ENCODE measurements at regions not wholly inside any gene's neighbourhood (a gene's known extent, or its start where the extent isn't known, plus 50 kb on each side); places are given as distances from the start of the nearest gene placed in this dataset.
"Not testable (repeated sequence)": the region's sequence is repeated elsewhere in the genome, so short reads cannot be mapped to it uniquely, and the experiment has no call there.

DNA sequence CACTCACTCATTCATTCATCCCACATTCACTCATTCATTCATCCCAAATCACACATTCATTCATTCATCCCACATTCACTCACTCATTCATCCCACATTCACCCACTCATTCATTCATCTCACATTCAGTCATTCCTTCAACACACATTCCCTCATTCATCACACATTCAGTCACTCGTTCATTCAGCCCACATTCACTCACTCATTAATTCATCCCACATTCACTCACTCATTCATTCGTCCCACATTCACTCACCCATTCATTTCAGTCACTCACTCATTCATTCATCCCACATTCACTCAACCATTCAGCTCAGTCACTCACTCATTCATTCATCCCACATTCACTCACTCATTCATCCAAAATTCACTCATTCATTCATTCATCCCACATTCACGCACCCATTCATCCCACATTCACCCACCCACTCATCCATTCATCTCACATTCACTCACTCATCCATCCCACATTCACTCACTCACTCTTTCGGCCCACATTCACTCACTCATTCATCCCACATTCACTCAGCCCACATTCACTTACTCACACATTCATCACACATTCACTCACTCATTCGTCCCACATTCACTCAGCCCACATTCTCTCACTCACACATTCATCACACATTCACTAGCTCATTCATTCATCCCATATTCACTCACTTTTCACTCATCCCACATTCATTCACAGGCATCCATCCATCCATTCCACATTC, 5469.9 kb upstream of the TPTE start:
- H3K4me1 ChIP-seq (ENCODE audit: insufficient read depth, low read length); H3K9me3 ChIP-seq (ENCODE audit: insufficient read depth, low read depth, low read length); H3K27me3 ChIP-seq (ENCODE audit: insufficient read depth, low read length); H3K27ac ChIP-seq (ENCODE audit: low read length); H3K4me3 ChIP-seq (ENCODE audit: low read length); H3K36me3 ChIP-seq (ENCODE audit: insufficient read depth, low read depth, low read length); H3K9ac ChIP-seq (ENCODE audit: low read depth, low read length): not testable (repeated sequence)

DNA sequence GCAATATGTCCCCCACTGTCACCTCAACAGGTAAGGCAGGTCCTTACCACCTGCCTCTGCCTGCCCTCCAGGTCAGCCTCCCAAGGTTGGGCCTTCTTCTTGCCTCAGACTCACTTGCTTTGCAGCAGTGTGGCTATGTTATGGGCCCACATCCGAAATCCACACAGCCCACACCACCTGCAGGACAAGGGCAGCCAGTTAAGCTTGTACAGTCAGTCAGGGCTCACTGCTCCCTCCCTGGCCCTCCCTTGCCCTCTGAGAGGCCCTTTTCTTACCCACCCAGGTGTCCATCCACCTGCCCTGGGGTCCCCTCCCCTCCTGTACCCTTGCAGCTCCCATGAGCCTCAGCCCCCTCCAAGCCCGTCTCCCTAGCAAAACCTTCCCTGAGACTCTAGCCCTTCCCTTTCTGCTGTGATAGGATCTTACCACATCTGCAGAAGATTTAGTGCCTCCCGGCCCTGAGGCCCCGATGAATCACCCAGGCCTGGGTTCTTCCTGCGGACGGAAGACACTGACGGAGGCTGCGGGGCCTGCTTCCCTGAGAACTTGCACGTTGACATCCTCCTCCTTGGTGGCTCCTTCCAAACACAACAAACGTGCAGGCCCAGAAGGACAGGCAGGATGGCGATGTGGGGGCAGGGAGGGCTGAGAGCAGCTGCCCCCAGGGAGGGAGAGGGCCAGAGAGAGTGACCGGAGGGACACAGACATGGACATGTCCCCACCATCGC, 5466.2 kb upstream of the TPTE start:
- not testable (repeated sequence) for H3K4me1 ChIP-seq (ENCODE audit: insufficient read depth, low read length); H3K4me3 ChIP-seq (ENCODE audit: low read length); H3K9me3 ChIP-seq (ENCODE audit: insufficient read depth, low read depth, low read length); H3K9ac ChIP-seq (ENCODE audit: low read depth, low read length); H3K36me3 ChIP-seq (ENCODE audit: insufficient read depth, low read depth, low read length); H3K27me3 ChIP-seq (ENCODE audit: insufficient read depth, low read length); H3K27ac ChIP-seq (ENCODE audit: low read length)

DNA sequence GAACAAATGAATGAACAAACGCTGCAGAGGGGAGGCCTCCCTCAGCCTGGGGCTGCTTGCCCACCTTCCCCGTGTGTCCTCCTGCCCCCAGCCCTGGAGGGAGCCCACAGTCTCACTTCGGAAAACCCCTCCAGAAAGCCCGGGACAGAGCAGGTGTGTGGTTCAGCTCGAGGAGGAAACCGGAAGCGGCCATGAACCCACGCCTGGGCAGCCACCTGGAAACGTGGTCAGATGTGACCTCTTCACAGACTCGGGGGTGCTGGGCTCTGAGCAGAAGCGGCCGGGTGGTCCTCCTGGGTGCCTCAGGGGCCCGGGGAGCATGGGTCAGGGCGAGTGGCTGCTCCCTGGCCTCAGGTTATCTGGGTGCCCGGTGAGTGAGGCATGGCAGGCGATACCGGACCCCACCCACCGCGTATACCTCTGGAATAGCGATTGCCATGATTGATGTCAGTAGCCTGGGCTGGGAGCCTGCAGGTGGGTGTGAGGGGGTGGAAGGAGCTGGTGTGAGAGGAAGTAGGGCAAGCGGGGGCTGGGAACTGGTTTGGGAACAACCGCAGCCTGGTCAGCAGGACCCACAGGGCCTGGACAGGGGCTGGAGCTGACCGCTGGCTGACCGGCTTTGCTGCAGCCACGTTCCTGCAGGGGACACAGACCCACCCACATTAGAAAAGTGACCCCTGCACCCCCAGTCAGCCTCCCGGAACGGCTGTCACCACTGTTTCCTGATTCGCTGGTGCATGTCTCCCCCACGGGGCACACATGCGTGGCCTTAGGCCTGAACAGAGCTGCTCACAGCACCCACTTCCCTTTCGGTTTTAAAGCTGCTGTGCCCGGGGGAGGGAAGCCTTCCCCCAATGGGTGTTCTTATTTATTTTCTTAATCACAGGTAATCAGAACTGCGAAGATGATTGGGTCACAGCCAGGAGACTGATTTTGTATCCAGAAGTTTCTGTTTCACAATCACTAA, 5465.1 kb upstream of the TPTE start:
- not testable (repeated sequence) for H3K9me3 ChIP-seq (ENCODE audit: insufficient read depth, low read depth, low read length); H3K4me1 ChIP-seq (ENCODE audit: insufficient read depth, low read length); H3K9ac ChIP-seq (ENCODE audit: low read depth, low read length); H3K36me3 ChIP-seq (ENCODE audit: insufficient read depth, low read depth, low read length); H3K4me3 ChIP-seq (ENCODE audit: low read length); H3K27me3 ChIP-seq (ENCODE audit: insufficient read depth, low read length); H3K27ac ChIP-seq (ENCODE audit: low read length)

DNA sequence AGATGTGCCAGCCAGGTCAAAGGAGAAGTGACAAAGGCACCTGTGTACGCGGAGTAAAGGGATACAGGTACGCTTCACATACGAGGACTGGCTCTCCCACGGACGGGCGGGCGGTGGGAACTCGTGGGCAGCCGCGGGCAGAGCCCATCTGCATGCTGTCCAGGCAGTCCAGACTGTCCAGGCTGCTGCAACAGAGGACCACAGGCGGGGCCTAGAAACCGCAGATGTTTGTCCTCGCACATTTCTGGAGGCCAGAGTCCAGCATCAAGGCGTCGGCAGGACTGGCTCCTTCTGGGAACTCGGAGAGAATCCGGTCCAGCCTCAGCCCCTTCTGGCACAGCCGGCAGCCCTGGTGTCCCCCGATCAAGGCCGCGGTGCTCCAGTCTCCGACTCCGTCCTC, 5464.3 kb upstream of the TPTE start:
- H3K4me3 ChIP-seq (ENCODE audit: low read length); H3K4me1 ChIP-seq (ENCODE audit: insufficient read depth, low read length); H3K27ac ChIP-seq (ENCODE audit: low read length); H3K9ac ChIP-seq (ENCODE audit: low read depth, low read length); H3K9me3 ChIP-seq (ENCODE audit: insufficient read depth, low read depth, low read length); H3K36me3 ChIP-seq (ENCODE audit: insufficient read depth, low read depth, low read length); H3K27me3 ChIP-seq (ENCODE audit: insufficient read depth, low read length): not testable (repeated sequence)

DNA sequence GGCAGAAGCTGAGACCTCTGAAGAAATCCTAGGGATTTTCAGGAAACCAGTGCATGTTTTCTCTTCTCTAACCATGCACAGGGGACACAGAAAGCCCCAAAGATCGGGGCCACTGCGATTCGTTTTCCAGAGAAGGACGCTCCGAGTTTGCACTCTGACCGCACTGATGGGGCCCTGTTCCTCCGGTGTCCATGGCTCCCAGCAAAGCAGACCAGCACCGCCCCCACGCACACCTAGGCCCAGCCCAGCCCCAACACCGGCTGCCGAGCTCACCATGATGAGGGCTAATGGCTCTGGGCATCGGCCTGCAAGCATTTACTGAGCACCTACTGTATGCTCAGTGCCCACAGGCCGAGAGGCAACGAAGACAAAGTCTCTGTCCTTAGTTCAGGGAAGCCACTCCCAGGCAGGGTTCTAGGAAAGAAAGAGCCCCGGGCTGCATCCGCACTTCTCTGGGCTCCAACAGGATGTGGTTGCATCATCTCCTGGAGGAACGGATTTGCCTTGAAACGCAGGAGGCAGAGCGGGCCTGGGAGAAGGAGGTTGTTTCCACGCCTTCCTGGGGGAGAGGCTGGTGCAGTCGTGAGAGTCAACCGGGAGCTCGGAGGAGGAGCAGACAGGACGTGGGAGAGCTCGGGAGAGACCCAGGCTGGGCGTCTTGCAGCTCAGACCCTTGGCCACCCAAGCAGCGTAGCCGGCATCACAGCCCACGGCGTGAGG, 5460.9 kb upstream of the TPTE start:
- H3K9me3 ChIP-seq (ENCODE audit: insufficient read depth, low read depth, low read length); H3K9ac ChIP-seq (ENCODE audit: low read depth, low read length); H3K4me3 ChIP-seq (ENCODE audit: low read length): not testable (repeated sequence)

DNA sequence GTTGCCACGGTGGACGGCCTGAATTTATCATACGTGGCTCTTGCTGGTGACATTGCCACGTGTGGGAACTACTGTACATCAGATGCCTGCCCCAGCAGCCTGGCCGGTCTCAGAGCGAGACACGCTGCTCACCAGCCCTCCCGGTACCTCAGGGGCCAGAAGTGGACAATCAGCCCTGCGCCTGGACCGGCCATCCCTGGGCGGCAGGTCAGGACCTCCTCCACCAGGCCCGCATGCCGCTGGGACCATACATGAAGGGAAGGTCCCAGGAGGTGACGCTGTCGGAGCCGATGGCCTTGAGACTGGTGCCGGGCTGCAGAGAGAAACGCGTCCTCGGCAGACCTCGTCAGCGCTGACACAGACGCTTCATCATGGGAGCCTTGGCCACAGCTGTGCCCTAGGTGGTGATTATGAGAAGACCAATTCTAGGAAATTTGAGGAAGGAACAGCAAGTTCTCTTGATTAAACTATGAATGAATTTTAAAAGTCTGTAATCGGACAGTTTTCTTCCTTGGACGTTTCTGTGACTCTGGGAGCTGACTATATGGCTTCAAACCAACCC, 5456.7 kb upstream of the TPTE start:
- not testable (repeated sequence) for H3K4me1 ChIP-seq (ENCODE audit: insufficient read depth, low read length); H3K36me3 ChIP-seq (ENCODE audit: insufficient read depth, low read depth, low read length); H3K4me3 ChIP-seq (ENCODE audit: low read length); H3K9me3 ChIP-seq (ENCODE audit: insufficient read depth, low read depth, low read length); H3K27me3 ChIP-seq (ENCODE audit: insufficient read depth, low read length); H3K9ac ChIP-seq (ENCODE audit: low read depth, low read length); H3K27ac ChIP-seq (ENCODE audit: low read length)

More for the DNA sequence above, 5460.9 kb upstream of the TPTE start:
- not testable (repeated sequence) for H3K4me1 ChIP-seq (ENCODE audit: insufficient read depth, low read length); H3K36me3 ChIP-seq (ENCODE audit: insufficient read depth, low read depth, low read length); H3K27ac ChIP-seq (ENCODE audit: low read length); H3K27me3 ChIP-seq (ENCODE audit: insufficient read depth, low read length)

DNA sequence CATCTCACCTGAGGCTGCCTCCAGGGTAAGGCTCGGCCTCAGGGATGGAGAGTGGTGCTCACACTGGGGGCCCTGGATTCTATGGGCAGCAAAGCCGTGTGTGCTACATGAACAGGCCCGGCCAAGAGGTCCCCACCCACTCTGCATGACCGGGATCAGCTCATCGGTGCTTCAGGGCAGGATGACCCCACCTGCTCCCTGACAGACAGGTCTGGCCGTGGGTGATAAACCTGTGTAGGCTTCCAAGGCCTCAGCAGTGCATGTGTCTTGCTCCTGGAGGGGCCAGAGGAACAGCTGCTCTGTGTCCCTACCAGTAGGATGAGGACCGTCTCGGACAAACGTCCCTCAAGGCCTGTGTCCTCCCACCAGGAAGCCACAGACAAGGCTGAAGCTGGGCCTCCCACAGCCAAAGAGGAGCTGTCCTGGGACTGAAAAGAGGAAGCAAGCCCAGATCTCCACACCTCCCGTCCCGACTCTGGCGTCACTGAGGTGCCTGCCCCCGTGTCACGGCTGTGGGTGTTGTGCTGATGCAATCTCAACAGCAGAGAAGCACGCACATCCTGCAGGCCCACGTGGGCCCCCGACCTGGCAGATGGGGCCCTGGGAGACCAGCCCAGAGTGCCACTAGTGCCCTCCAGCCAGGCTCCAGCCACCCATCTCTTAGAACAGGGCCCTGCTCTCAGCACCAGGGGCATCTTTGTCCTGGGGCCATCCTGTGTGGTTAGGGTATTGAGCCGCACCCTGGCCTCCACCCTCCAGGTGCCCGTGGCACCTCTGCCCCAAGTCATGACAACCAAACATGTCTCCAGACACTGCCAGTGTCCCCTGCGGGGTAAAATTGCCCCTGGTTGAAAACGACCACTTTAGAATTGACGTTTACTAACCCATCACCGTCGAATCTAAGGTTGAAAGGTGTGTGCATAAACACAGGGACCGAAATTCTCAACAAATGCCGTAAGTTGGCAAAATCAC, 5455.9 kb upstream of the TPTE start:
- not testable (repeated sequence) for H3K4me1 ChIP-seq (ENCODE audit: insufficient read depth, low read length); H3K9me3 ChIP-seq (ENCODE audit: insufficient read depth, low read depth, low read length); H3K4me3 ChIP-seq (ENCODE audit: low read length); H3K9ac ChIP-seq (ENCODE audit: low read depth, low read length); H3K27me3 ChIP-seq (ENCODE audit: insufficient read depth, low read length); H3K27ac ChIP-seq (ENCODE audit: low read length); H3K36me3 ChIP-seq (ENCODE audit: insufficient read depth, low read depth, low read length)

DNA sequence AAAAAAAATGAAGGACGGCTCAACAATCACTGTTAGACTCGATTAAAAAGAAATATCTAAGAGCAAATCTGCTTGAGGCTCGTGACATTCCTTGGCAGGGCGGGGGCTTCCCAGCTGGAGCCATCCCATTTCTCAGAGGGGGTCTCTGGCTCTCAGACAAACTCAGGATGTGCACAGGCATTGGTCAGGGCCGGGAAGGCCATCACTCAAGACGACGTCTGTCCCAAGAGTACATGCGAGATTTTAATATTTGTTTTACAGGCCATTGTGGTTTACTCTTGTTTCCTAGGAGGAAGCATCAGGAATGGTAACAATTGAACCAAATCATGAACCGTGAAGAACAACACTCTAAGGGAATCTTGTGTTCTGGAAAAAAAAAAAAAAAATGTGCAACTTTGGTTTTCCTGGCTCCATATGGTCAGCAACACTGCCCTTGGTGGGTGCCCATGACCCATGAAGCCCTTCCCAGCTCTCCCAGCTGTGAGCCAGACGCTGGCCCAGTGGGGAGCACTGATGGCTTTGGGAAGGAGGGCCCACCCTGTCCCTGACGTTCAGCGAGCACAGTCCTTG, 5454.6 kb upstream of the TPTE start:
- not testable (repeated sequence) for H3K27ac ChIP-seq (ENCODE audit: low read length); H3K36me3 ChIP-seq (ENCODE audit: insufficient read depth, low read depth, low read length); H3K27me3 ChIP-seq (ENCODE audit: insufficient read depth, low read length); H3K9me3 ChIP-seq (ENCODE audit: insufficient read depth, low read depth, low read length); H3K9ac ChIP-seq (ENCODE audit: low read depth, low read length); H3K4me1 ChIP-seq (ENCODE audit: insufficient read depth, low read length); H3K4me3 ChIP-seq (ENCODE audit: low read length)

DNA sequence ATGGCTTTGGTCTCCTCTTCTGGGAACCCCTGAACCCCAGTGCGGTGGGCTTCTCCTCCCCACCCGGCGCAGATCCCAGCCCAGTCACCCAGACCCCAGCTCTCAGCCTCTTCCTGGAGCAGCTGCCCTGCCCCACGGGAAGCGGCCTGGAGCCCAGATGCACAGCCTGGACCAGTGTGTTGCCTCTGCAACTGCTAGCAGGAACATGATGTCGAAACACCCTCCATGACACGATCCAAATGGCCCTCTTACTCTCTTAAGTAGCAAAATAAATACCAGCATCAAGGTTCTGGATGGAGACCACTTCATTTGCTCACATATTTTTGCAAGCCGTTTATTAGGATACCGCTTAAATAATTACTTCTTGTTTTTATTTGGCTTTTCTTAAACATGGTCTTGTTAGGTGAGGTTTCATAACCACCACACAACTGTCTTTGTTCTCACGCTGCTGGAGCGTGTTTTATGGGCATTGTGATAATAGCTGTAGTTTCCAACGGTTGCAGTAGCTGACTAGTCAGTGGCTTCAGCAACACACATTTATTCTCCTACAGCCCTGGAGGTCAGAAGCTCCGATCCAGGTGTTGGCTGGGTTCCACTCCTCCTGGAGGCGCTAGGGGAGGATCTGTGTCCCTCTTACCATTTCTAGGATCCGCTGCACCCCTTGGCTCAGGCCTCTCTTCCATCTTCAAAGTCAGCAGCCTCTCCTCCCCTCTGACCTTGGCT, 5453.9 kb upstream of the TPTE start:
- H3K4me3 ChIP-seq (ENCODE audit: low read length); H3K36me3 ChIP-seq (ENCODE audit: insufficient read depth, low read depth, low read length); H3K9me3 ChIP-seq (ENCODE audit: insufficient read depth, low read depth, low read length); H3K4me1 ChIP-seq (ENCODE audit: insufficient read depth, low read length); H3K27me3 ChIP-seq (ENCODE audit: insufficient read depth, low read length); H3K9ac ChIP-seq (ENCODE audit: low read depth, low read length); H3K27ac ChIP-seq (ENCODE audit: low read length): not testable (repeated sequence)

DNA sequence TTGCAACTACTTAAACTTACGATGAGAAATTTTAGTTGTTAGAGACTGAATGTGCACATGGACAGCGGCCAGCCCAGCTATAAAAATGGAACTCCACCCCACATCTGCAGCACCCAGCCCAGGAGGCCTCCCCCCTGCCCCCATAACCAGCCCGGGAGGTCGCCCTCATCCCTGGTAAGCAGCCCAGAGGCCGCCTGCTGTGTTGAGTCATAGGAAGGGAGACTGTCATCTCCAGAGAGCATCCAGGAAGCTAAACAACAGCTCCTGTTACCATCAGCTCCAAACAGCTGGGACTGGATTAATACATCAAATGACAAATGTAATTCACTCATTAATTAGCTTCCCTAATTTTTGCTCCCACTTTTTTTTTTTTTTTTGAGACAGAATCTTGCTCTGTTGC, 5452.7 kb upstream of the TPTE start:
- H3K4me3 ChIP-seq (ENCODE audit: low read length); H3K9me3 ChIP-seq (ENCODE audit: insufficient read depth, low read depth, low read length); H3K4me1 ChIP-seq (ENCODE audit: insufficient read depth, low read length); H3K9ac ChIP-seq (ENCODE audit: low read depth, low read length); H3K27ac ChIP-seq (ENCODE audit: low read length); H3K36me3 ChIP-seq (ENCODE audit: insufficient read depth, low read depth, low read length); H3K27me3 ChIP-seq (ENCODE audit: insufficient read depth, low read length): not testable (repeated sequence)
